NCI-H2171 (cell line): ENCODE measurements at regions not wholly inside any gene's neighbourhood (a gene's known extent, or its start where the extent isn't known, plus 50 kb on each side); places are given as distances from the start of the nearest gene placed in this dataset.
A peak's percentile ranks its signal among the peaks of the same experiment; 100 is the strongest.
"Not testable (repeated sequence)": the region's sequence is repeated elsewhere in the genome, so short reads cannot be mapped to it uniquely, and the experiment has no call there.

Source experiments
- DNase-seq: peaks from one replicate; lab custom pipeline; 2025; lab: John Stamatoyannopoulos, UW

GRCh38 chr1:95297906-95298305, 63.9 kb downstream of the RWDD3 start:
- DNase-seq: not testable (repeated sequence)

GRCh38 chr1:95301091-95301490, 67.1 kb downstream of the RWDD3 start:
- no peak for DNase-seq

GRCh38 chr1:95301614-95302013, 67.6 kb downstream of the RWDD3 start:
- DNase-seq: no peak

GRCh38 chr1:95304803-95305202, 70.8 kb downstream of the RWDD3 start:
- no peak for DNase-seq

- DNase-seq: no peak
These were observed 74.4 kb downstream of the RWDD3 start for GRCh38 chr1:95308276-95309030.

GRCh38 chr1:95309031-95309471, 75.0 kb downstream of the RWDD3 start:
- peak; percentile 56 for DNase-seq

GRCh38 chr1:95311014-95311413, 77.0 kb downstream of the RWDD3 start:
- DNase-seq: no peak

- no peak for DNase-seq
These were observed 77.8 kb downstream of the RWDD3 start for GRCh38 chr1:95311762-95312161.

GRCh38 chr1:95312181-95312580, 78.2 kb downstream of the RWDD3 start:
- DNase-seq: no peak

GRCh38 chr1:95313527-95313926, 79.5 kb downstream of the RWDD3 start:
- DNase-seq: no peak

- DNase-seq: no peak
These were observed 87.5 kb downstream of the RWDD3 start for GRCh38 chr1:95321531-95321930.

- no peak for DNase-seq
These were observed 89.1 kb downstream of the RWDD3 start for GRCh38 chr1:95323123-95323522.

GRCh38 chr1:95325349-95325748, 91.3 kb downstream of the RWDD3 start:
- DNase-seq: no peak

GRCh38 chr1:95326023-95326422, 92.0 kb downstream of the RWDD3 start:
- no peak for DNase-seq

- no peak for DNase-seq
These were observed 98.7 kb downstream of the RWDD3 start for GRCh38 chr1:95332754-95333153.

GRCh38 chr1:95339377-95339776, 105.4 kb downstream of the RWDD3 start:
- no peak for DNase-seq

GRCh38 chr1:95340061-95340460, 106.1 kb downstream of the RWDD3 start:
- DNase-seq: peak; percentile 14

- DNase-seq: peak; percentile 0
These were observed 118.8 kb downstream of the RWDD3 start for GRCh38 chr1:95352767-95353166.

- peak; percentile 57 for DNase-seq
These were observed 119.2 kb downstream of the RWDD3 start for GRCh38 chr1:95353194-95353593.

GRCh38 chr1:95364546-95364945, 130.5 kb downstream of the RWDD3 start:
- DNase-seq: no peak

- DNase-seq: no peak
These were observed 132.5 kb downstream of the RWDD3 start for GRCh38 chr1:95366498-95366897.

- DNase-seq: no peak
These were observed 134.2 kb downstream of the RWDD3 start for GRCh38 chr1:95368178-95368577.

GRCh38 chr1:95369985-95370690, 136.1 kb downstream of the RWDD3 start:
- DNase-seq: no peak
